Muscle of leg (tissue), 3 donors: ENCODE measurements at regions not wholly inside any gene's neighbourhood (a gene's known extent, or its start where the extent isn't known, plus 50 kb on each side); places are given as distances from the start of the nearest gene placed in this dataset.
A peak's percentile ranks its signal among the peaks of the same experiment; 100 is the strongest.

Source experiments
- DNase-seq: peaks from one replicate; pipeline ENCODE4 v3.0.0; 2013
- H3K27ac ChIP-seq: one replicate; pipeline ENCODE4 v1.5.1; 2013; ENCODE audit warnings: mild to moderate bottlenecking, low read length, control low read depth
- H3K27me3 ChIP-seq: one replicate; pipeline ENCODE4 v1.6.1; 2013; ENCODE audit warnings: low read length; ENCODE audit not compliant: control insufficient read depth, insufficient read depth
- H3K36me3 ChIP-seq: one replicate; pipeline ENCODE4 v1.6.1; 2013; ENCODE audit warnings: low read length; ENCODE audit not compliant: control insufficient read depth, insufficient read depth
- H3K4me1 ChIP-seq: one replicate; pipeline ENCODE4 v1.6.1; 2013; ENCODE audit warnings: low read length; ENCODE audit not compliant: control insufficient read depth, insufficient read depth
- H3K4me3 ChIP-seq: one replicate; pipeline ENCODE4 v1.5.1; 2013; ENCODE audit warnings: low read length, control low read depth
- H3K9me3 ChIP-seq: replicated peaks from 2 replicates; pipeline ENCODE4 v1.6.1; 2013; ENCODE audit warnings: low read depth, low read length; ENCODE audit not compliant: control insufficient read depth
- WGBS: methylation state at CpG from one replicate; pipeline ENCODE4 v1.1.5; 2013; ENCODE audit warnings: missing lambda C conversion rate; ENCODE audit not compliant: insufficient coverage; 5-methylcytosine and 5-hydroxymethylcytosine counted together

DNA sequence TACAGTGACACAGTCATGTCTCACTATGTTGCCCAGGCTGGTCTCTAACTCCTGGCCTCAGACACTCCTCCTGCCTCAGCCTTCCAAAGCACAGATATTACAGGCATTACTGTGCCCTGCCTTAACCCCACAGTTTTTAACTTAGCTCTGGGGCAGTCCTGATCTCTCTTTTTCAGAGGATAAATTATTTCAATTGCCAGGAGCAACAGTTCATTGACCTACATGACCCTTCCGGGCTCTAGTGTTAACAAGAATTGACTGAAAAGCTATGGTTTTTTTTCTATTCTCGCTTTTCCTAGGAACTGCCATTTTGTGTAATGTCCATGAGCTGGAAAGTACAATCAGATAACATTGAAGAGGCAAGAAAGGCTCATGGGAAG, 92.8 kb downstream of the HNRNPLL start:
- H3K4me1 ChIP-seq: peaks cover 11% of the 10 kb centered on the region
- H3K27ac ChIP-seq: no peak overlapping the region
- H3K9me3 ChIP-seq: no peaks in the 10 kb centered on the region
- H3K27me3 ChIP-seq: no peaks in the 10 kb centered on the region
- no peak for DNase-seq
- H3K36me3 ChIP-seq: no peaks in the 10 kb centered on the region
- 90% methylated on average over 2 of the region's 2 CpGs for WGBS
- no peak overlapping the region for H3K4me3 ChIP-seq

DNA sequence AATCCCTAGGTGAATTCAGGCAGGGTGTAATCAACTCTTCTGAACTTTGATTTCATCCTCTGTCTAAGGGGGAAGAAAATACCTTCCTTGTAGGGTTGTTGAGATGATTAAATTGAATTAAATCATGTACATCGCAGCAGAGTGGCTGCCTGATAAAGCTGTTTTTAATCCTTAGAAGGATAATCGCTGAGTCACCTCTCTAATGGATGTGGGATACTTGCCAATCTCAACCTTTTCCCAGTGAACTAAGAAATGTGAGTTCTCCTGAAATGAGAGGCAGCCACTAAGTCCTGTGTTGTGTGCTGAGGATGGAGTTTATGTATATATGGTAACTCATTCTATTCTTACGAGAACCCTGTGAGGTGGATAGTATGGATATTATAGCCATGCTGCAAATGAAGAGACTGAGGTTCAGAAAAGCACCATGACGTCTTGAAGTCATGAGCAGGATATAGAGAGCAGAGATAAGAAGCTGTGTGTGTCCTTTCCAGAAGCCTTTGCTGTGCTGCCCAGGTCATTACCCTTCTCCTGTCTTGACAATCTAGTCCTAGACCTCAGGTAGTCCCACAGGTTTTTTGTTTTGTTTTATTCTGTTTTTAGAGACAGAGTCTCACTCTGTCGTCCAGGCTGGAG, 93.3 kb downstream of the HNRNPLL start:
- Histone ChIP-seq H3K9me3 (no peaks in the 10 kb centered on the region), H3K27me3 (no peaks in the 10 kb centered on the region), H3K4me3 (no peak overlapping the region), H3K36me3 (no peaks in the 10 kb centered on the region), H3K4me1 (peaks cover 11% of the 10 kb centered on the region), H3K27ac (no peak overlapping the region)
- whole genome bisulfite sequencing: 78% methylated on average over 4 of the region's 5 CpGs
- no peak for DNase-seq

DNA sequence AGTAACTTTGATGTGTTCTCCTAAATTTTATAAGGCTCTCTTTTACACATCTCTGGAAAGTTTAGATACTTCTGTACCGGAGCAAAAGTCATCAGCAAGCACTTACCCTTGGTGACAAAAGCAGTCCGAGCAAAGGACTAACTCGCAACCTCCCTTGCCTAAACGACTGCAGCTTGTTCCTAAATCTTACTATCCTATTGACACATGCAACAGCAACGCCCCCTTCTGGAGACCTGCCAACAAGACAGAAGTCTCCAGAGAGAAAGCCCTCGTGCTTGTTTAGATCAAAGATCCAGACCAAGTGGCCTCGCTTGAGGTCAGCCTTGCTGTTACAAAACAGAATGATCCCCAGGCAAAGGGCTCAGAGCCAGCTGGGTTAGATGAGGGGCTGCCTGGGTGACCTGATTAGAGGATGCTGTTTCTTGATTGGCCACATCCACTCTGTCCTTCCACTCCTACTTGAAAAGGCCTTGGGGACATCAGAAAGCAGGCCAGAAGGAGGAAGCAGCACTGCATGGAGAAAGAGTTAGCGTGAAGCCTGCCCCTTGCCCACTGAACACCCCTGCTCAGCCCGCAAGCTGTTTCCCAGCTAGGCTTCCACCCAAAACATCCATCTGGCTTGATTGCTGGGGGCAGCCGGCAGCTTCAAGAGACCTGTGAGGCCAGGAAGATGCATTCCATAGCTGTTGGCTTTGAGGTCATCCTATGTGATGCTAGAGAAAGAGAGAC, 94.3 kb downstream of the HNRNPLL start:
- WGBS: 24% methylated on average over 7 of the region's 10 CpGs
- no peaks in the 10 kb centered on the region for H3K36me3 ChIP-seq
- H3K9me3 ChIP-seq: no peaks in the 10 kb centered on the region
- no peak overlapping the region for H3K4me3 ChIP-seq
- DNase-seq: peak; percentile 92
- peaks cover 18% of the 10 kb centered on the region for H3K4me1 ChIP-seq
- H3K27me3 ChIP-seq: no peaks in the 10 kb centered on the region
- no peak overlapping the region for H3K27ac ChIP-seq

DNA sequence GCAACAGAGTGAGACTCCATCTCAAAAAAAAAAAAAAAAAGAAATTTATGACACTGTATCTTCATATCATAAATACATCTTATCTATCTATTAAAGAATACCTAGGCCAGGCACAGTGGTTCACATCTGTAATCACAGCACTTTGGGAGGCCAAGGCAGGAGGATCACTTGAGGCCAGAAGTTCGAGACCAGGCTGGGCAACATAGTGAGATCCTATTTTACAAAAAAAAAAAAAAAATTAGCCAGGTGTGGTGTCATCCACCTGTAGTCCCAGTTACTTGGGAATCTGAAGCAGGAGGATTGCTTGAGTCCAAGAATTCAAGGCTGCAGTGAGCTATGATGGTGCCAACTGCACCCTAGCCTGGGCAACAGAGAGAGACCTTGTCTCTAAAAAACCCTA, 95.0 kb downstream of the HNRNPLL start:
- Histone ChIP-seq H3K4me1 (peaks cover 20% of the 10 kb centered on the region), H3K27me3 (no peaks in the 10 kb centered on the region), H3K4me3 (no peak overlapping the region), H3K36me3 (no peaks in the 10 kb centered on the region), H3K27ac (no peak overlapping the region), H3K9me3 (no peaks in the 10 kb centered on the region)
- no peak for DNase-seq
- no CpG with 5 or more reads among the region's 1 CpG for WGBS

DNA sequence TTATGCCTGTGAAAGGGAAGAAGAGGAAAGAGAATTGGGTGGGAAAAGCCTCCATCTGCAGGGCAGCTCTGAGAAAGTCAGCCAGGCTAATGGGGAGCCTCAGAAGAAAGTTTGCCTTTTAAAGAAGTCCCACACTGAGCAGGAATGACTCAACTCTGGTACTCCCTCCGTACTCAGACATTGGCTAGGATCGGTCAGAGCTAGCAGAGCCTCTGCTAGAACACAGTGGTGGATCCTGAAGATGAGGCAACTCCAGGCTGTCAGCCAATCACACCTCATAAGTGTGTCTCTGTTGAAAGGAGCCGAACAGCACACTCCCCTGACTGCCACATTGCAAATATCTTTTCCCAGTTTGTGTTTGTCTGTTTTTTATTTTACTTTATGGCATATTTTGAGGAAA, 96.9 kb downstream of the HNRNPLL start:
- no CpG with 5 or more reads among the region's 3 CpGs for WGBS
- no peak overlapping the region for H3K4me3 ChIP-seq
- DNase-seq: peak; percentile 89
- H3K27ac ChIP-seq: no peak overlapping the region
- H3K4me1 ChIP-seq: peaks cover 21% of the 10 kb centered on the region
- H3K36me3 ChIP-seq: no peaks in the 10 kb centered on the region
- no peaks in the 10 kb centered on the region for H3K27me3 ChIP-seq
- peaks cover 7% of the 10 kb centered on the region for H3K9me3 ChIP-seq

DNA sequence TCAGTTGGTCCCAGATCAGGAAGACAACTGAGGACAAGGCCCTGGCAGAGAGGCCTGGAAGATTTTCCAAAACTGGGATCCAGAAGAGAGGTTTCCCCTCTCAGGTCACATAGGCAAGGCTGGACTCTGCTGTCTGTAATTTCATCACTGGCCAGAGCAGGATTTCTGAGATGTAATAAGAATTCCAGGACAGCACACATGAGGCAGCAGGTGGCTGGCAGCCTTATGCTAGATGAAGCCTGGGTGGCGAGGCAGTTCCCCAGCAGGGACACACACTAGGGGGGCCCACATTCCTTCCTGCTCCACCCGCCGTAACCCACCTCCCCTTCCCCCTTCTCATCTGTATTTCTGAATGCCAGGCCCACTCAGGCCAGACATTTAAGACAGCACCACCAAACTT, 98.6 kb downstream of the HNRNPLL start:
- peaks cover 34% of the 10 kb centered on the region for H3K4me1 ChIP-seq
- H3K27ac ChIP-seq: no peak overlapping the region
- no CpG with 5 or more reads among the region's 3 CpGs for WGBS
- peaks cover 7% of the 10 kb centered on the region for H3K9me3 ChIP-seq
- H3K4me3 ChIP-seq: no peak overlapping the region
- no peaks in the 10 kb centered on the region for H3K36me3 ChIP-seq
- peak; percentile 41 for DNase-seq
- no peaks in the 10 kb centered on the region for H3K27me3 ChIP-seq

DNA sequence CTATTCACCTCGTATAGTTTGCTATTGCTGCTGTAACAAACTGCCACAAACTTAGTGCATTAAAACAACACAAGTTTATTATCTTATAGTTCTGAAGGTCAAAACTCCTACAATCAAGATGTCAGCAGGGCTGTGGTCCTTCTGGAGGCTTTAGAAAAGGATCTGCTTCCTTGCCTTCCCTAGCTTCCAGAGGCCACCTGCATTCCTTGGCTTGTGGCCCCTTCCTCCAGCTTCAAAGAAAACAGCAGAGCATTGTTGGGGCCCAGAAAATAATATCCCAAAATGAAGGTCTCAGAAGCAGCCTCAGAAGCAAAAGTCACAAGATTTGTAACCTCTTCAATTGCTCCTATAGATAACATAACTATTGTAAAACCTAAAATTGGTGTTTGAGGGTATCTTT, 100.6 kb downstream of the HNRNPLL start:
- DNase-seq: no peak
- Histone ChIP-seq H3K9me3 (peaks cover 7% of the 10 kb centered on the region), H3K4me1 (peaks cover 41% of the 10 kb centered on the region), H3K27me3 (no peaks in the 10 kb centered on the region), H3K4me3 (no peak overlapping the region), H3K36me3 (no peaks in the 10 kb centered on the region), H3K27ac (no peak overlapping the region)
- WGBS: no CpG with 5 or more reads among the region's 1 CpG

DNA sequence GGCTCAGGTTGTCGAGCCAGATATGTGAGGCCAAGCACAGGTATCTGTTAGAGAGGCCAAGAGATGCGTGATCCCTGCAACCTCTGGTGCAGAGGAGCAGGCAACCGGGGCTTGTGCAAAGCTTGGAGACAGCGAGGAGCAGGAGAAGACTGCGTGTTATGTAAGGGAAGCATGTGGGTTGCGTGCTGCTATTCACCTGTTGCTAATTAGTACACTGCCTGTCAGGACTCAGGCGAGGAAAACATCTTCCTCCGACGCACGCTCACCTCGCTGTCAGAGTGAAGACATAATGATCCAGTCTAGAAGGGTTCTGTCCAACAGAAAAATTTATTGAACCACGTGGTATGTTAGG, 102.5 kb downstream of the HNRNPLL start:
- Histone ChIP-seq H3K9me3 (peaks cover 7% of the 10 kb centered on the region), H3K4me3 (no peak overlapping the region), H3K27me3 (no peaks in the 10 kb centered on the region), H3K4me1 (peaks cover 55% of the 10 kb centered on the region), H3K27ac (peak overlapping the region; percentile 89), H3K36me3 (no peaks in the 10 kb centered on the region)
- 20% methylated on average over 12 of the region's 12 CpGs for WGBS
- DNase-seq: no peak

DNA sequence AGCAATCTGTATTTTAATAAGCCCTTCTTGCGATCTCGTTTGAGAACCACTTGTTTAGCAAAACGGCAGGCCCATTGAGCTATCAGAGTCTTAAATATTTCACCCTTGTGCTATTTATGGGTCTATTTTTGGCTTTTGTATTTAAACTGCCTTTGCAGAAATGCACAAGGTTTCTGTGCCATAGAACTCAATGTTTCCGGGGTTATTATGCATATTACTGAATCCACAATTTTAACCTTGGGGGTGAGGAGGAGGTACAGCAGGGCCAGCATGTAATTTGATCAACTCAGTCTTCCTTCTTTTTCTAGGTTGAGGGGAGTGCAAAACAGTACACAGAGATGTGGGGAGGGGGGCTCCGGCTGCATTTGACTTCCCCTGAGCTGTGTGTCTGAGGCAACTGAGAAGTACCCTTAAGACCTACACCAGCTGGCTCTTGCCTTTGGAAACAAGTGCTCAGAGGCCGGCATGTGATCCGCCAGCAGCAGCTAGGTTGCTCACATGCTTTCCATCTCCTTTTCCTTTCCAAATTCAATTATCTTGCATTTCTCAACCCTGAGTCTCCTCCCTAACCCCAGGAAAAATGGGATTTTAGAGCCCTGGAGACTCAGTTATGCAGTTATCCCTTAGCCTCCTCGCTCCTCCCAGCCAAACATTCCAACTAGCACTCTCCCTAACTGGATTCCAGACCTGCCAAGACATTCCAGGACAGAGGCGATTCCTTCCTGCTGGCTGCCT, 103.0 kb downstream of the HNRNPLL start:
- no peak overlapping the region for H3K4me3 ChIP-seq
- DNase-seq: peak; percentile 95
- no peaks in the 10 kb centered on the region for H3K27me3 ChIP-seq
- WGBS: 7% methylated on average over 3 of the region's 9 CpGs
- H3K9me3 ChIP-seq: peaks cover 7% of the 10 kb centered on the region
- no peaks in the 10 kb centered on the region for H3K36me3 ChIP-seq
- H3K4me1 ChIP-seq: peaks cover 61% of the 10 kb centered on the region
- peak overlapping the region; percentile 89 for H3K27ac ChIP-seq

DNA sequence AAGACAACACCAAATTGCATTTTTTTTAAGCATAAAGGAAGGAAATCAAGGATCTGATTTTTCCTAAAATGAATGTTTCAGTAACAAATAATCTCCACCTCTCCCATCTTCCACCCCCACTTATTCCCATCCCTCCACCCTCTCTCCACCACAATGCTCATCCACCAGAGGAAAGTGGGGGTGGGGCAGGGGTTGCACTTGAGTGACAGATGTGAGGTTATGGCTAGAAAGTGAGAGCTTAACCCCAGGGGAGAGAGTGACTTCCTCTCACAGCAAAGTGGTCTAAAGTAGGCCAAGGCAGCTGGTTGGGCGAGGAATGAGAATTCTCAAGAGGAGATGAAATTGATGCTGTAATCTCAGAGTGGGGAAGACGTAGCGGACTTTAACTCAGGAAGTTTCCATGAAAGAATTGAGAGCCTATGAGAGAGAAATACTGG, 104.7 kb downstream of the HNRNPLL start:
- Histone ChIP-seq H3K9me3 (peaks cover 7% of the 10 kb centered on the region), H3K4me3 (no peak overlapping the region), H3K36me3 (no peaks in the 10 kb centered on the region), H3K4me1 (peaks cover 64% of the 10 kb centered on the region), H3K27ac (peak overlapping the region; percentile 89), H3K27me3 (no peaks in the 10 kb centered on the region)
- peak; percentile 95 for DNase-seq
- 23% methylated on average over 3 of the region's 3 CpGs for WGBS
